Esophagus squamous epithelium (tissue), 5 donors: ENCODE measurements at regions not wholly inside any gene's neighbourhood (a gene's known extent, or its start where the extent isn't known, plus 50 kb on each side); places are given as distances from the start of the nearest gene placed in this dataset.

Source experiments
- DNase-seq: peaks from one replicate; lab custom pipeline; 2025; lab: John Stamatoyannopoulos, UW
- H3K27ac ChIP-seq, 4 donors: fragments of 200-600 bp; sonication (generic); one replicate each; pipeline ENCODE4 v1.5.1; 2016 to 2019; ENCODE audit warnings: mild to moderate bottlenecking in 1 of 4
- H3K27me3 ChIP-seq, 4 donors: fragments of 200-600 bp; sonication (generic); 1 replicate in 3 of 4; 2 replicates in 1 of 4; pipeline versions ENCODE4 v1.5.1 to v1.6.0; 2017 to 2021; ENCODE audit warnings: antibody characterized with exemption in 1 of 4
- H3K36me3 ChIP-seq, 3 donors: fragments of 200-600 bp; sonication (generic); one replicate each; pipeline ENCODE4 v1.5.1; 2016 to 2019
- H3K4me1 ChIP-seq, 3 donors: fragments of 200-600 bp; sonication (generic); one replicate each; pipeline ENCODE4 v1.5.1; 2017 to 2019
- H3K4me3 ChIP-seq, 4 donors: fragments of 200-600 bp; sonication (generic); 1 replicate in 3 of 4; 2 replicates in 1 of 4; pipeline ENCODE4 v1.5.1; 2016 to 2019; ENCODE audit warnings: mild to moderate bottlenecking in 2 of 4, moderate library complexity in 1 of 4
- H3K9me3 ChIP-seq, 3 donors: fragments of 200-600 bp; sonication (generic); one replicate each; pipeline ENCODE4 v1.5.1; 2016 to 2019
- POLR2A ChIP-seq, 4 donors: fragments of 450-650 bp; IDR thresholded peaks; one replicate each; pipeline ENCODE4 v1.6.1; 2017; ENCODE audit warnings: antibody characterized with exemption in 4 of 4, mild to moderate bottlenecking in 4 of 4, moderate library complexity in 3 of 4
- WGBS, 2 donors: methylation state at CpG; one replicate each; pipeline ENCODE4 v1.1.5; 2018; 5-methylcytosine and 5-hydroxymethylcytosine counted together
- intact Hi-C: fragments of 100-400 bp; cut with DNase I; formaldehyde crosslinking; loops from one replicate; pipeline ENCODE4 v1.15.0; 2022
- TF ChIP-seq, protein P1 (sequence below), 6 experiments: fragments of 450-650 bp in 4 of 6; fragments of 200-600 bp in 2 of 6; sonication (generic) in 2 of 6; IDR thresholded peaks; one replicate each; pipeline ENCODE4 v1.5.1; 2016 to 2019; ENCODE audit warnings: antibody characterized with exemption in 6 of 6, mild to moderate bottlenecking in 4 of 6, moderate library complexity in 4 of 6
- donor health status: DM: yes; HTN: yes; CAD: no.

DNA sequence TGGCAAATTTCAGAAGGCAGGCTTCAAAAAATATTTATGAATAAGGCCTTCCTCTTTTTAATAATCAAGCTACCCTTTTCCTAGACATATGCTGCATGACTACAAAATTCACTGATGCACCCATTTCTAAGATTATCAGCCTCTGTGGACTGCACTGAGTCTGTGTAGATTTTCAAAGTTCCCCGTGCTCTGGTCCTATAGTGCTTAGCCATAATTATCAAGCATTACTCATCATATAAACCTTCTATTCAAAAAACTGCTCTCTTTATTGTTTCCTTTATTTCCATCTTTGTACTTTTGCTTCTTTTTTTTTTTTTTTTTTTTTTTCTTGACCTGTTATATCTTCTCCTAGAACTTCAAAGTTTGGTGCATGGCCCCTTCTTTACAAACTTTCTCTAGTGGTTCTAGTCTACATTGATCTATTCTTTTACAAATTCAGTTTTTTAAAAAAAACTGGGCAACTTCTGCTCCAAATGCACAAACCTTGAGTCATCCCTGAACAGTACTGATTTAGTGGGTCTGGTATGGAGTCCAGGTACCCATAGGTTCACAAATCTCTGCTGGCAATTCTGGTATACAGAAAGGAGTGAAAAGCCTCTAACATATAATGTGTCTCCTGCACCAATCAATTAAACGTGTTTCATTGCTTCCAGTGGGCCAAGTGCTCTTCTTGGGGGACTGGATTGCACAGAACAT lies 481.9 kb downstream of the NUP35 start:
- no peak for TF ChIP-seq POLR2A (IDR thresholded peaks at IDR 0.05)
- TF ChIP-seq, protein P1, sequence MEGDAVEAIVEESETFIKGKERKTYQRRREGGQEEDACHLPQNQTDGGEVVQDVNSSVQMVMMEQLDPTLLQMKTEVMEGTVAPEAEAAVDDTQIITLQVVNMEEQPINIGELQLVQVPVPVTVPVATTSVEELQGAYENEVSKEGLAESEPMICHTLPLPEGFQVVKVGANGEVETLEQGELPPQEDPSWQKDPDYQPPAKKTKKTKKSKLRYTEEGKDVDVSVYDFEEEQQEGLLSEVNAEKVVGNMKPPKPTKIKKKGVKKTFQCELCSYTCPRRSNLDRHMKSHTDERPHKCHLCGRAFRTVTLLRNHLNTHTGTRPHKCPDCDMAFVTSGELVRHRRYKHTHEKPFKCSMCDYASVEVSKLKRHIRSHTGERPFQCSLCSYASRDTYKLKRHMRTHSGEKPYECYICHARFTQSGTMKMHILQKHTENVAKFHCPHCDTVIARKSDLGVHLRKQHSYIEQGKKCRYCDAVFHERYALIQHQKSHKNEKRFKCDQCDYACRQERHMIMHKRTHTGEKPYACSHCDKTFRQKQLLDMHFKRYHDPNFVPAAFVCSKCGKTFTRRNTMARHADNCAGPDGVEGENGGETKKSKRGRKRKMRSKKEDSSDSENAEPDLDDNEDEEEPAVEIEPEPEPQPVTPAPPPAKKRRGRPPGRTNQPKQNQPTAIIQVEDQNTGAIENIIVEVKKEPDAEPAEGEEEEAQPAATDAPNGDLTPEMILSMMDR (IDR thresholded peaks at IDR 0.05), result no peak
- H3K4me1 ChIP-seq, result no peaks in the 10 kb centered on the region
- no peaks in the 10 kb centered on the region for H3K9me3 ChIP-seq
- no peak for DNase-seq
- no peak overlapping the region for H3K4me3 ChIP-seq
- intact Hi-C loops, result no loop called here
- no peak overlapping the region for H3K27ac ChIP-seq
- H3K27me3 ChIP-seq, result no peaks in the 10 kb centered on the region
- 52 to 54% methylated on average over 2 of the region's 2 CpGs for WGBS, 2 donors
- no peaks in the 10 kb centered on the region for H3K36me3 ChIP-seq

DNA sequence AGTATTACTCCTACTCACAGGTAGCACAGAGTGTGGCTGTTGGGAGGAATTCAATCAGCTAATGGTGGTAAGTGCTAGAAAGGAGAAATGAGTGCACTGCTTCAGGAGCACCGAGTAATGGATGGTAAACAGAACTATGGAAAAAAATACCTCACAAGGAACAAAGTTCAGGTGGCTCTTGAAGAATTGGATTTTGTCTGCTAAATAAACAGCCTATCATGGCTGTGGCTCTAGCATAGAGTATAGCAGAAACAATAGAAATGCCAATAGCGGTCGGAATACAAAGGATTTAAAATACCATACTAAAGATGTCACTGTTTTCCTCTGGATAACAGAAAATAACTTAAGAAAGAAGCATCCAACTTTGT lies 482.5 kb downstream of the NUP35 start:
- TF ChIP-seq, protein P1 (IDR thresholded peaks at IDR 0.05), result no peak
- TF ChIP-seq POLR2A (IDR thresholded peaks at IDR 0.05), result no peak
- DNase-seq, result no peak
- WGBS, 2 donors, result 57 to 69% methylated on average over 3 of the region's 3 CpGs
- Histone ChIP-seq H3K9me3 (no peaks in the 10 kb centered on the region), H3K4me3 (no peak overlapping the region), H3K36me3 (no peaks in the 10 kb centered on the region), H3K27ac (no peak overlapping the region), H3K27me3 (no peaks in the 10 kb centered on the region), H3K4me1 (no peaks in the 10 kb centered on the region)
- intact Hi-C loops, result no loop called here

DNA sequence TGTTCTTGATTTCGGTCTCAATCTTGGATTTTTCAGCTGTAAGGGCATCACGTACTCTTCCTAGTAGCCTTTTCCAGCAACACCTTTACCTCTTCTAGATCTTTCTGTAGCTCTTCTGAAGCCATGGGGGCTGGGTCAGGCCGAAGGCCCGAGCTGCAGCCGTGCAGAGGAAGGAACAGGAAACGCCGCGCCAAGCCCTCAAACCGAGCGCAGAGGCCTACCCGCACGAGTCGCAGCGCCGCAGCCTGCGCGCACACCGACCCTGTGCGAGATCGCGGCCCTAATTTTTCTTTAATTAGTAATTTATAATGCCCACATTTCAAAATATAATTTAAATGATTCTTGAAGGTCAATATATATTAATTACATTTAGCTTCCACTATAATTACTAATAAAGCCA lies 483.8 kb downstream of the NUP35 start:
- Histone ChIP-seq H3K9me3 (no peaks in the 10 kb centered on the region), H3K36me3 (no peaks in the 10 kb centered on the region), H3K27ac (no peak overlapping the region), H3K4me3 (no peak overlapping the region), H3K27me3 (no peaks in the 10 kb centered on the region), H3K4me1 (no peaks in the 10 kb centered on the region)
- DNase-seq, result no peak
- TF ChIP-seq, protein P1 (IDR thresholded peaks at IDR 0.05), result no peak
- no peak for TF ChIP-seq POLR2A (IDR thresholded peaks at IDR 0.05)
- intact Hi-C loops, result no loop called here
- 92 to 97% methylated on average over 19 to 21 of the region's 21 CpGs for WGBS, 2 donors

DNA sequence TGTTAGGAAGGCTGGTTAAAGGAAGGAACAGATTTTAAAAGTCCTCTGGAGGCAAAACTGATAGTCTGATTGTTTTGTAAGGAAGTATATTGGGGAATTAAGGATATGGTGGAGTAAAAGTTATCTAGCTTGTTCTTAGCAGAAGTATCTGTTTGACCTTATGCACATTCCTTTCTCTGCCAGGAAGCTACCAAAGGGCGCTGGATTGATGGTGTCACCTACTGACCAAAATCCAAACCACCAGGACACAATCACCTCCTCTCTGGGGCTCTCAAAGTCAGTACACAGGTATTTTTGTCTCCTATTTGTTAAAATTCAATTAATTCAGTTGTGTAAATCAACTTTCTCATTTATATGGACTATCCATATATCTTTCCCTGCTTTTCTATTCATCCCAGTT lies 484.5 kb downstream of the NUP35 start:
- DNase-seq, result no peak
- intact Hi-C loops, result no loop called here
- H3K36me3 ChIP-seq, result no peaks in the 10 kb centered on the region
- H3K27me3 ChIP-seq, result no peaks in the 10 kb centered on the region
- no peak for TF ChIP-seq POLR2A (IDR thresholded peaks at IDR 0.05)
- TF ChIP-seq, protein P1 (IDR thresholded peaks at IDR 0.05), result no peak
- H3K4me1 ChIP-seq, result no peaks in the 10 kb centered on the region
- no peak overlapping the region for H3K4me3 ChIP-seq
- no peak overlapping the region for H3K27ac ChIP-seq
- no peaks in the 10 kb centered on the region for H3K9me3 ChIP-seq
- 76 to 88% methylated on average over 1 of the region's 1 CpG for WGBS, 2 donors

DNA sequence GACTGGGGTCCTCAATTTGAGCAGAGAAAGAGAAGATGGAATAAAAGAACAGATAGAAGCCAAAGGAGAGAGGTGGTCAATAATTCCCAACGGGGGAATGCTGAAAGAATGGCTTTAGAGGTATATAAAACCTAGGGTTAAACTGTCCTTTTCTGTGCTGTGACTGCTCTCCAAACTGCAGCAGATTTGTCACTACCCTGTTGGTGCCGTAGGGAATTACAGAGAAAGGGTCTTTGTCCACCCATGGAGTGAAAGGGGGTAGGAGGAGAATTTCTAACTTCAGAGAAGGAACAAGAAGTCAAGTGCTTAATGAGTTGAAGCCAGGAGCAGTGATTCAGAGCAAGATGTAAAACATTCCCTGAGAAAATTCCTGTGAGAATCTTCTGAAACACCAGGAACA lies 486.5 kb downstream of the NUP35 start:
- 29 to 51% methylated on average over 2 of the region's 2 CpGs for WGBS, 2 donors
- intact Hi-C loops, result no loop called here
- Histone ChIP-seq H3K4me1 (no peaks in the 10 kb centered on the region), H3K36me3 (no peaks in the 10 kb centered on the region), H3K4me3 (no peak overlapping the region), H3K9me3 (no peaks in the 10 kb centered on the region), H3K27ac (no peak overlapping the region), H3K27me3 (no peaks in the 10 kb centered on the region)
- TF ChIP-seq, protein P1 (IDR thresholded peaks at IDR 0.05), result no peak
- no peak for TF ChIP-seq POLR2A (IDR thresholded peaks at IDR 0.05)
- no peak for DNase-seq
